ENCODE measurements at regions not wholly inside any gene's neighbourhood (a gene's known extent, or its start where the extent isn't known, plus 50 kb on each side); places are given as distances from the start of the nearest gene placed in this dataset.
A peak's percentile ranks its signal among the peaks of the same experiment; 100 is the strongest.
"Not testable (repeated sequence)": the region's sequence is repeated elsewhere in the genome, so short reads cannot be mapped to it uniquely, and the experiment has no call there.

GRCh38 chr7:156050636-156051569 lies 238.6 kb upstream of the SHH start:
- in situ Hi-C loops (cut with HindIII; ENCODE audit: low pct_unique_long_range_greater_than_20kb, low sequenced_read_pairs), result no loop called here
- DNase-seq (ENCODE audit: low read depth in 1 of 2, low spot score in 1 of 2), result peak in 1 of 2 experiments; percentile 4
- no peak for TF ChIP-seq JUND (IDR thresholded peaks at IDR 0.05; ENCODE audit: low read depth)

GRCh38 chr7:156049366-156049765 lies 237.1 kb upstream of the SHH start:
- no peak for DNase-seq (ENCODE audit: low read depth in 1 of 2, low spot score in 1 of 2)
- in situ Hi-C loops (cut with HindIII; ENCODE audit: low pct_unique_long_range_greater_than_20kb, low sequenced_read_pairs), result no loop called here
- TF ChIP-seq JUND (IDR thresholded peaks at IDR 0.05; ENCODE audit: low read depth), result no peak

- in situ Hi-C loops (cut with HindIII; ENCODE audit: low pct_unique_long_range_greater_than_20kb, low sequenced_read_pairs), result no loop called here
- no peak for TF ChIP-seq JUND (IDR thresholded peaks at IDR 0.05; ENCODE audit: low read depth)
- no peak for DNase-seq (ENCODE audit: low read depth in 1 of 2, low spot score in 1 of 2)
Observed at GRCh38 chr7:156046031-156046560, 233.8 kb upstream of the SHH start.

- no peak for DNase-seq (ENCODE audit: low read depth in 1 of 2, low spot score in 1 of 2)
- no peak for TF ChIP-seq JUND (IDR thresholded peaks at IDR 0.05; ENCODE audit: low read depth)
- in situ Hi-C loops (cut with HindIII; ENCODE audit: low pct_unique_long_range_greater_than_20kb, low sequenced_read_pairs), result no loop called here
Observed at GRCh38 chr7:156043416-156044178, 231.3 kb upstream of the SHH start.

- TF ChIP-seq JUND (IDR thresholded peaks at IDR 0.05; ENCODE audit: low read depth), result no peak
- no peak for DNase-seq (ENCODE audit: low read depth in 1 of 2, low spot score in 1 of 2)
- in situ Hi-C loops (cut with HindIII; ENCODE audit: low pct_unique_long_range_greater_than_20kb, low sequenced_read_pairs), result no loop called here
Observed at GRCh38 chr7:156041398-156041797, 229.1 kb upstream of the SHH start.

- in situ Hi-C loops (cut with HindIII; ENCODE audit: low pct_unique_long_range_greater_than_20kb, low sequenced_read_pairs), result no loop called here
- TF ChIP-seq JUND (IDR thresholded peaks at IDR 0.05; ENCODE audit: low read depth), result no peak
- DNase-seq (ENCODE audit: low read depth in 1 of 2, low spot score in 1 of 2), result no peak
Observed at GRCh38 chr7:156039971-156040677, 227.9 kb upstream of the SHH start.

GRCh38 chr7:156039194-156039593 lies 226.9 kb upstream of the SHH start:
- in situ Hi-C loops (cut with HindIII; ENCODE audit: low pct_unique_long_range_greater_than_20kb, low sequenced_read_pairs), result no loop called here
- TF ChIP-seq JUND (IDR thresholded peaks at IDR 0.05; ENCODE audit: low read depth), result no peak
- no peak for DNase-seq (ENCODE audit: low read depth in 1 of 2, low spot score in 1 of 2)

GRCh38 chr7:156038345-156038744 lies 226.1 kb upstream of the SHH start:
- in situ Hi-C loops (cut with HindIII; ENCODE audit: low pct_unique_long_range_greater_than_20kb, low sequenced_read_pairs), result no loop called here
- DNase-seq (ENCODE audit: low read depth in 1 of 2, low spot score in 1 of 2), result no peak

GRCh38 chr7:156036153-156036552 lies 223.9 kb upstream of the SHH start:
- DNase-seq (ENCODE audit: low read depth in 1 of 2, low spot score in 1 of 2), result no peak
- no peak for TF ChIP-seq JUND (IDR thresholded peaks at IDR 0.05; ENCODE audit: low read depth)
- in situ Hi-C loops (cut with HindIII; ENCODE audit: low pct_unique_long_range_greater_than_20kb, low sequenced_read_pairs), result no loop called here

More at GRCh38 chr7:156038345-156038744, 226.1 kb upstream of the SHH start:
- no peak for TF ChIP-seq JUND (IDR thresholded peaks at IDR 0.05; ENCODE audit: low read depth)

- DNase-seq (ENCODE audit: low read depth in 1 of 2, low spot score in 1 of 2); in situ Hi-C loops (cut with HindIII; ENCODE audit: low pct_unique_long_range_greater_than_20kb, low sequenced_read_pairs): not testable (repeated sequence)
Observed at GRCh38 chr7:156035387-156035786, 223.1 kb upstream of the SHH start.

GRCh38 chr7:156034397-156034796 lies 222.1 kb upstream of the SHH start:
- DNase-seq (ENCODE audit: low read depth in 1 of 2, low spot score in 1 of 2), result no peak
- in situ Hi-C loops (cut with HindIII; ENCODE audit: low pct_unique_long_range_greater_than_20kb, low sequenced_read_pairs), result no loop called here
- TF ChIP-seq JUND (IDR thresholded peaks at IDR 0.05; ENCODE audit: low read depth), result no peak

GRCh38 chr7:156032973-156033372 lies 220.7 kb upstream of the SHH start:
- no peak for DNase-seq (ENCODE audit: low read depth in 1 of 2, low spot score in 1 of 2)
- in situ Hi-C loops (cut with HindIII; ENCODE audit: low pct_unique_long_range_greater_than_20kb, low sequenced_read_pairs), result no loop called here
- no peak for TF ChIP-seq JUND (IDR thresholded peaks at IDR 0.05; ENCODE audit: low read depth)
